NCI-H345 treated with DMSO at 0.1 percent for 48 hours (cell line): ENCODE measurements at regions not wholly inside any gene's neighbourhood (a gene's known extent, or its start where the extent isn't known, plus 50 kb on each side); places are given as distances from the start of the nearest gene placed in this dataset.
"Not testable (repeated sequence)": the region's sequence is repeated elsewhere in the genome, so short reads cannot be mapped to it uniquely, and the experiment has no call there.

ENCODE experiments used
- DNase-seq: peaks from one replicate; lab custom pipeline; 2025; ENCODE audit not compliant: unreplicated experiment; lab: John Stamatoyannopoulos, UW

GRCh38 chr3:65174713-65175112 lies 486.9 kb upstream of the ADAMTS9 start:
- no peak for DNase-seq

GRCh38 chr3:65173841-65174240 lies 486.0 kb upstream of the ADAMTS9 start:
- DNase-seq, result no peak

- DNase-seq, result no peak
Measured at GRCh38 chr3:65172209-65172608, 484.4 kb upstream of the ADAMTS9 start.

- no peak for DNase-seq
Measured at GRCh38 chr3:65170390-65171042, 482.7 kb upstream of the ADAMTS9 start.

GRCh38 chr3:65169961-65170360 lies 482.2 kb upstream of the ADAMTS9 start:
- no peak for DNase-seq

GRCh38 chr3:65168547-65168946 lies 480.7 kb upstream of the ADAMTS9 start:
- DNase-seq, result no peak

- DNase-seq, result no peak
Measured at GRCh38 chr3:65166531-65166930, 478.7 kb upstream of the ADAMTS9 start.

- no peak for DNase-seq
Measured at GRCh38 chr3:65158023-65158422, 470.2 kb upstream of the ADAMTS9 start.

- no peak for DNase-seq
Measured at GRCh38 chr3:65153850-65154512, 466.2 kb upstream of the ADAMTS9 start.

GRCh38 chr3:65151666-65152065 lies 463.9 kb upstream of the ADAMTS9 start:
- DNase-seq, result no peak

GRCh38 chr3:65149877-65150276 lies 462.1 kb upstream of the ADAMTS9 start:
- no peak for DNase-seq

GRCh38 chr3:65148687-65149086 lies 460.9 kb upstream of the ADAMTS9 start:
- no peak for DNase-seq

- no peak for DNase-seq
Measured at GRCh38 chr3:65146179-65146578, 458.4 kb upstream of the ADAMTS9 start.

GRCh38 chr3:65145680-65146079 lies 457.9 kb upstream of the ADAMTS9 start:
- DNase-seq, result no peak

- no peak for DNase-seq
Measured at GRCh38 chr3:65144791-65145351, 457.1 kb upstream of the ADAMTS9 start.

- DNase-seq, result no peak
Measured at GRCh38 chr3:65142456-65142855, 454.7 kb upstream of the ADAMTS9 start.

- no peak for DNase-seq
Measured at GRCh38 chr3:65138556-65138955, 450.8 kb upstream of the ADAMTS9 start.

GRCh38 chr3:65133752-65134151 lies 446.0 kb upstream of the ADAMTS9 start:
- not testable (repeated sequence) for DNase-seq

- no peak for DNase-seq
Measured at GRCh38 chr3:65130782-65131181, 443.0 kb upstream of the ADAMTS9 start.

- DNase-seq, result no peak
Measured at GRCh38 chr3:65128346-65128745, 440.5 kb upstream of the ADAMTS9 start.

- DNase-seq, result no peak
Measured at GRCh38 chr3:65126527-65127410, 439.0 kb upstream of the ADAMTS9 start.

- not testable (repeated sequence) for DNase-seq
Measured at GRCh38 chr3:65120156-65120555, 432.4 kb upstream of the ADAMTS9 start.
